ENCODE measurements at regions not wholly inside any gene's neighbourhood (a gene's known extent, or its start where the extent isn't known, plus 50 kb on each side); places are given as distances from the start of the nearest gene placed in this dataset.

DNA sequence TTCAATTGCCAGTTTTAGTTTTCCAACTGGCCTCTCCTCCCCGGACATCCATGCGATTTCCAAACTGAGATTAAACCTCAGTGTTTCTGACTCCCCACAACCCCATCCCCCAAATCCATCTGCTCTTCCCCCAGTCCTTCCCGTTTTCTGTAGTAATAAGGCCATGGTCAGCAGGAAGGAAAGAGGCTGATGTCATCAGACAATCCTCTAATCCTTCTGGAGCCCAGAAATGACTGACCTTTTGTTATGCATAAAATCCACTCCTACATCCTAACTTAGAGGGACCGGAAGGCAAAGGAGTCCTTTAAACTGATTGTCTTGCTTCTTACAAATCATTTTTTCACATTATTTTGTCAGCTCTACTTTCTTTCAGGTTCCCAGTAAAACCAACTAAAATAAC, 155.8 kb downstream of the INO80D start:
- TF ChIP-seq, protein P1, sequence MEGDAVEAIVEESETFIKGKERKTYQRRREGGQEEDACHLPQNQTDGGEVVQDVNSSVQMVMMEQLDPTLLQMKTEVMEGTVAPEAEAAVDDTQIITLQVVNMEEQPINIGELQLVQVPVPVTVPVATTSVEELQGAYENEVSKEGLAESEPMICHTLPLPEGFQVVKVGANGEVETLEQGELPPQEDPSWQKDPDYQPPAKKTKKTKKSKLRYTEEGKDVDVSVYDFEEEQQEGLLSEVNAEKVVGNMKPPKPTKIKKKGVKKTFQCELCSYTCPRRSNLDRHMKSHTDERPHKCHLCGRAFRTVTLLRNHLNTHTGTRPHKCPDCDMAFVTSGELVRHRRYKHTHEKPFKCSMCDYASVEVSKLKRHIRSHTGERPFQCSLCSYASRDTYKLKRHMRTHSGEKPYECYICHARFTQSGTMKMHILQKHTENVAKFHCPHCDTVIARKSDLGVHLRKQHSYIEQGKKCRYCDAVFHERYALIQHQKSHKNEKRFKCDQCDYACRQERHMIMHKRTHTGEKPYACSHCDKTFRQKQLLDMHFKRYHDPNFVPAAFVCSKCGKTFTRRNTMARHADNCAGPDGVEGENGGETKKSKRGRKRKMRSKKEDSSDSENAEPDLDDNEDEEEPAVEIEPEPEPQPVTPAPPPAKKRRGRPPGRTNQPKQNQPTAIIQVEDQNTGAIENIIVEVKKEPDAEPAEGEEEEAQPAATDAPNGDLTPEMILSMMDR (IDR thresholded peaks at IDR 0.05) = no peak
- TF ChIP-seq EP300 (IDR thresholded peaks at IDR 0.05) = no peak

All from tibial nerve (tissue), 4 donors.